ENCODE measurements at regions not wholly inside any gene's neighbourhood (a gene's known extent, or its start where the extent isn't known, plus 50 kb on each side); places are given as distances from the start of the nearest gene placed in this dataset.
"Not testable (repeated sequence)": the region's sequence is repeated elsewhere in the genome, so short reads cannot be mapped to it uniquely, and the experiment has no call there.

- no peak for DNase-seq
These were observed 392.6 kb upstream of the CHST9 start for GRCh38 chr18:27577752-27578151.

GRCh38 chr18:27577265-27577664 is 392.2 kb upstream of the CHST9 start:
- DNase-seq, result no peak

GRCh38 chr18:27567434-27567833 is 382.3 kb upstream of the CHST9 start:
- DNase-seq, result no peak

GRCh38 chr18:27564066-27564465 is 379.0 kb upstream of the CHST9 start:
- DNase-seq, result no peak

GRCh38 chr18:27558388-27559155 is 373.5 kb upstream of the CHST9 start:
- no peak for DNase-seq

GRCh38 chr18:27556741-27557140 is 371.6 kb upstream of the CHST9 start:
- DNase-seq, result no peak

- no peak for DNase-seq
These were observed 364.4 kb upstream of the CHST9 start for GRCh38 chr18:27549335-27550039.

GRCh38 chr18:27546991-27547390 is 361.9 kb upstream of the CHST9 start:
- no peak for DNase-seq

- no peak for DNase-seq
These were observed 359.1 kb upstream of the CHST9 start for GRCh38 chr18:27544206-27544605.

GRCh38 chr18:27541293-27541692 is 356.2 kb upstream of the CHST9 start:
- no peak for DNase-seq

- DNase-seq, result no peak
These were observed 355.0 kb upstream of the CHST9 start for GRCh38 chr18:27540111-27540510.

- DNase-seq, result no peak
These were observed 343.9 kb upstream of the CHST9 start for GRCh38 chr18:27528925-27529521.

GRCh38 chr18:27527856-27528255 is 342.7 kb upstream of the CHST9 start:
- DNase-seq, result no peak

GRCh38 chr18:27520401-27520800 is 335.3 kb upstream of the CHST9 start:
- peak; percentile 1 for DNase-seq

GRCh38 chr18:27510036-27510633 is 325.0 kb upstream of the CHST9 start:
- DNase-seq, result not testable (repeated sequence)

- DNase-seq, result no peak
These were observed 316.6 kb upstream of the CHST9 start for GRCh38 chr18:27501671-27502070.

GRCh38 chr18:27500531-27500930 is 315.4 kb upstream of the CHST9 start:
- DNase-seq, result no peak

GRCh38 chr18:27497246-27497645 is 312.1 kb upstream of the CHST9 start:
- no peak for DNase-seq

GRCh38 chr18:27493182-27493581 is 308.1 kb upstream of the CHST9 start:
- DNase-seq, result no peak

- no peak for DNase-seq
These were observed 306.7 kb upstream of the CHST9 start for GRCh38 chr18:27491772-27492171.

GRCh38 chr18:27483276-27483675 is 298.2 kb upstream of the CHST9 start:
- DNase-seq, result no peak

- DNase-seq, result no peak
These were observed 293.4 kb upstream of the CHST9 start for GRCh38 chr18:27478459-27478858.

- DNase-seq, result no peak
These were observed 288.2 kb upstream of the CHST9 start for GRCh38 chr18:27473318-27473717.
